Smooth muscle cell (in vitro differentiated cells): ENCODE measurements at regions not wholly inside any gene's neighbourhood (a gene's known extent, or its start where the extent isn't known, plus 50 kb on each side); places are given as distances from the start of the nearest gene placed in this dataset.

ENCODE experiments used
- DNase-seq: peaks from one replicate; lab custom pipeline; 2025; ENCODE audit not compliant: unreplicated experiment; lab: John Stamatoyannopoulos, UW
- H2AFZ ChIP-seq: fragments of 200-600 bp; sonication (generic); 2 replicates; pipeline ENCODE4 v1.6.0; 2016; ENCODE audit warnings: antibody characterized with exemption, low read depth, mild to moderate bottlenecking
- H3F3A ChIP-seq: fragments of 200-600 bp; sonication (generic); 2 replicates; pipeline ENCODE4 v1.6.0; 2017; ENCODE audit warnings: antibody characterized with exemption, low read depth
- H3K27ac ChIP-seq: fragments of 200-600 bp; sonication (generic); 2 replicates; pipeline ENCODE4 v1.5.1; 2016; ENCODE audit warnings: low read depth, mild to moderate bottlenecking
- H3K27me3 ChIP-seq: fragments of 200-600 bp; sonication (generic); 2 replicates; pipeline ENCODE4 v1.6.1; 2016; ENCODE audit warnings: low read depth, mild to moderate bottlenecking
- H3K36me3 ChIP-seq: fragments of 200-600 bp; sonication (generic); 2 replicates; pipeline ENCODE4 v1.5.1; 2016; ENCODE audit warnings: low read depth
- H3K4me1 ChIP-seq: fragments of 200-600 bp; sonication (generic); 2 replicates; pipeline ENCODE4 v1.5.1; 2016; ENCODE audit warnings: low read depth
- H3K4me2 ChIP-seq: fragments of 200-600 bp; sonication (generic); 2 replicates; pipeline ENCODE4 v1.6.0; 2016; ENCODE audit warnings: mild to moderate bottlenecking
- H3K4me3 ChIP-seq: fragments of 200-600 bp; sonication (generic); 2 replicates; pipeline ENCODE4 v1.5.1; 2016; ENCODE audit warnings: mild to moderate bottlenecking
- H3K79me2 ChIP-seq: fragments of 200-600 bp; sonication (generic); 2 replicates; pipeline ENCODE4 v1.6.0; 2016; ENCODE audit warnings: low read depth, mild to moderate bottlenecking
- H3K9ac ChIP-seq: fragments of 200-600 bp; sonication (generic); 2 replicates; pipeline ENCODE4 v1.6.0; 2016; ENCODE audit warnings: low read depth
- H3K9me3 ChIP-seq: fragments of 200-600 bp; sonication (generic); replicated peaks from 2 replicates; pipeline ENCODE4 v1.5.1; 2016; ENCODE audit warnings: low read depth
- H4K20me1 ChIP-seq: fragments of 200-600 bp; sonication (generic); 2 replicates; pipeline ENCODE4 v1.6.0; 2016; ENCODE audit warnings: low read depth
- CTCF ChIP-seq: fragments of 200-600 bp; sonication (generic); IDR thresholded peaks from 2 replicates; pipeline ENCODE4 v1.5.1; 2017; ENCODE audit warnings: borderline replicate concordance, mild to moderate bottlenecking, antibody characterized with exemption; ENCODE audit not compliant: insufficient read depth, poor library complexity, severe bottlenecking
- WGBS: methylation state at CpG from one replicate; pipeline ENCODE4 v1.1.7; 2016; ENCODE audit warnings: low lambda C conversion rate; 5-methylcytosine and 5-hydroxymethylcytosine counted together

- no peak overlapping the region for H3K27ac ChIP-seq
- no peak overlapping the region for H3K9ac ChIP-seq
- no peaks in the 10 kb centered on the region for H3K9me3 ChIP-seq
- H3K4me3 ChIP-seq: no peak overlapping the region
- no peak overlapping the region for H3K4me2 ChIP-seq
- no peaks in the 10 kb centered on the region for H3K79me2 ChIP-seq
- no peak for DNase-seq
- no peaks in the 10 kb centered on the region for H3K27me3 ChIP-seq
- no peak for TF ChIP-seq CTCF
- 87% methylated on average over 4 of the region's 4 CpGs for WGBS
- H3K4me1 ChIP-seq: no peaks in the 10 kb centered on the region
- H4K20me1 ChIP-seq: no peaks in the 10 kb centered on the region
- no peak overlapping the region for H2AFZ ChIP-seq
- H3F3A ChIP-seq: no peaks in the 10 kb centered on the region
- no peaks in the 10 kb centered on the region for H3K36me3 ChIP-seq
These were observed 516.5 kb upstream of the RAB6C start for GRCh38 chr2:129462967-129463366.

GRCh38 chr2:129464036-129464435 lies 515.4 kb upstream of the RAB6C start:
- H3K27me3 ChIP-seq: no peaks in the 10 kb centered on the region
- no peaks in the 10 kb centered on the region for H4K20me1 ChIP-seq
- 99% methylated on average over 4 of the region's 4 CpGs for WGBS
- H3K9ac ChIP-seq: no peak overlapping the region
- H3K79me2 ChIP-seq: no peaks in the 10 kb centered on the region
- no peaks in the 10 kb centered on the region for H3F3A ChIP-seq
- H3K36me3 ChIP-seq: no peaks in the 10 kb centered on the region
- no peaks in the 10 kb centered on the region for H3K9me3 ChIP-seq
- DNase-seq: no peak
- H2AFZ ChIP-seq: no peak overlapping the region
- H3K27ac ChIP-seq: no peak overlapping the region
- no peak overlapping the region for H3K4me2 ChIP-seq
- H3K4me1 ChIP-seq: no peaks in the 10 kb centered on the region
- TF ChIP-seq CTCF: no peak
- H3K4me3 ChIP-seq: no peak overlapping the region

GRCh38 chr2:129464631-129465030 lies 514.8 kb upstream of the RAB6C start:
- Histone ChIP-seq H3K4me1 (no peaks in the 10 kb centered on the region), H3K9ac (no peak overlapping the region), H3K9me3 (no peaks in the 10 kb centered on the region), H2AFZ (no peak overlapping the region), H3K27ac (no peak overlapping the region), H3K27me3 (no peaks in the 10 kb centered on the region), H3K79me2 (no peaks in the 10 kb centered on the region), H3K4me2 (no peak overlapping the region), H3K4me3 (no peak overlapping the region), H4K20me1 (no peaks in the 10 kb centered on the region), H3K36me3 (no peaks in the 10 kb centered on the region), H3F3A (no peaks in the 10 kb centered on the region)
- no peak for DNase-seq
- WGBS: 85% methylated on average over 6 of the region's 6 CpGs
- no peak for TF ChIP-seq CTCF

GRCh38 chr2:129465045-129465444 lies 514.4 kb upstream of the RAB6C start:
- no peaks in the 10 kb centered on the region for H3F3A ChIP-seq
- no peaks in the 10 kb centered on the region for H3K27me3 ChIP-seq
- H3K27ac ChIP-seq: no peak overlapping the region
- no peak overlapping the region for H3K4me2 ChIP-seq
- no peak for DNase-seq
- H3K4me1 ChIP-seq: no peaks in the 10 kb centered on the region
- H3K9me3 ChIP-seq: no peaks in the 10 kb centered on the region
- H3K36me3 ChIP-seq: no peaks in the 10 kb centered on the region
- TF ChIP-seq CTCF: no peak
- H3K4me3 ChIP-seq: no peak overlapping the region
- no peaks in the 10 kb centered on the region for H3K79me2 ChIP-seq
- H3K9ac ChIP-seq: no peak overlapping the region
- no peaks in the 10 kb centered on the region for H4K20me1 ChIP-seq
- 81% methylated on average over 11 of the region's 11 CpGs for WGBS
- no peak overlapping the region for H2AFZ ChIP-seq
